ENCODE measurements at regions not wholly inside any gene's neighbourhood (a gene's known extent, or its start where the extent isn't known, plus 50 kb on each side); places are given as distances from the start of the nearest gene placed in this dataset.

GRCh38 chr2:37831081-37831780, 93.9 kb upstream of the RMDN2 start:
- TF ChIP-seq CTCF (conservative IDR thresholded peaks at IDR 0.05) = no peak
- no peak for TF ChIP-seq EZH2 (IDR thresholded peaks at IDR 0.05; ENCODE audit: low read depth)
